Natural killer cell (primary cell): ENCODE measurements at regions not wholly inside any gene's neighbourhood (a gene's known extent, or its start where the extent isn't known, plus 50 kb on each side); places are given as distances from the start of the nearest gene placed in this dataset.

ENCODE experiments used
- ATAC-seq, 3 donors: fragments of 150-1000 bp in 2 of 3; fragments of 200-7000 bp in 1 of 3; cut with Tn5 transposase; 1 replicate in 1 of 3; 2 replicates in 2 of 3; pipeline ENCODE4 v1.10.0; 2021; ENCODE audit warnings: mild to moderate bottlenecking in 2 of 3, moderate library complexity in 2 of 3
- DNase-seq, 2 donors: peaks; one replicate each; pipeline versions ENCODE4 v3.0.0 to v3.0.0-alpha.2; 2013 to 2021; ENCODE audit warnings: mixed read lengths in 1 of 2
- H3K27ac ChIP-seq: one replicate; pipeline ENCODE4 v1.5.1; 2013; ENCODE audit warnings: mild to moderate bottlenecking, low read length
- H3K27me3 ChIP-seq: one replicate; pipeline ENCODE4 v1.6.1; 2013; ENCODE audit warnings: low read length; ENCODE audit not compliant: control insufficient read depth, insufficient read depth
- H3K36me3 ChIP-seq: one replicate; pipeline ENCODE4 v1.6.1; 2013; ENCODE audit warnings: low read length; ENCODE audit not compliant: control insufficient read depth, insufficient read depth
- H3K4me1 ChIP-seq: one replicate; pipeline ENCODE4 v1.6.1; 2013; ENCODE audit warnings: low read length; ENCODE audit not compliant: control insufficient read depth, insufficient read depth
- H3K4me3 ChIP-seq: one replicate; pipeline ENCODE4 v1.5.1; 2013; ENCODE audit warnings: low read length
- H3K9me3 ChIP-seq: one replicate; pipeline ENCODE4 v1.6.1; 2013; ENCODE audit warnings: low read length; ENCODE audit not compliant: control insufficient read depth, insufficient read depth
- H3K27ac Mint-ChIP-seq, 2 donors: one replicate each; pipeline ENCODE4 v1.8.0; 2022; ENCODE audit warnings: mild to moderate bottlenecking in 2 of 2, mixed read lengths in 2 of 2, moderate library complexity in 1 of 2
- H3K27me3 Mint-ChIP-seq, 2 donors: one replicate each; pipeline ENCODE4 v1.8.0; 2022; ENCODE audit warnings: low read depth in 2 of 2, mixed read lengths in 2 of 2
- H3K36me3 Mint-ChIP-seq: one replicate; pipeline ENCODE4 v1.8.0; 2022; ENCODE audit warnings: mixed read lengths
- H3K4me1 Mint-ChIP-seq, 2 donors: one replicate each; pipeline ENCODE4 v1.8.0; 2022; ENCODE audit warnings: mixed read lengths in 2 of 2
- H3K4me3 Mint-ChIP-seq: one replicate; pipeline ENCODE4 v1.8.0; 2022; ENCODE audit warnings: mild to moderate bottlenecking, moderate library complexity, mixed read lengths
- H3K9me3 Mint-ChIP-seq, 2 donors: one replicate each; pipeline ENCODE4 v1.8.0; 2022; ENCODE audit warnings: mixed read lengths in 2 of 2
- CTCF ChIP-seq: fragments of 200-600 bp; IDR thresholded peaks from one replicate; pipeline ENCODE4 v1.8.0; 2022; ENCODE audit warnings: antibody characterized with exemption
- WGBS: methylation state at CpG from one replicate; pipeline ENCODE4 v1.1.7; 2013; ENCODE audit warnings: missing lambda C conversion rate; ENCODE audit not compliant: insufficient coverage; 5-methylcytosine and 5-hydroxymethylcytosine counted together
- intact Hi-C: fragments of 100-400 bp; cut with micrococcal nuclease; formaldehyde crosslinking; loops from one replicate; pipeline ENCODE4 v1.14.2; 2022

DNA sequence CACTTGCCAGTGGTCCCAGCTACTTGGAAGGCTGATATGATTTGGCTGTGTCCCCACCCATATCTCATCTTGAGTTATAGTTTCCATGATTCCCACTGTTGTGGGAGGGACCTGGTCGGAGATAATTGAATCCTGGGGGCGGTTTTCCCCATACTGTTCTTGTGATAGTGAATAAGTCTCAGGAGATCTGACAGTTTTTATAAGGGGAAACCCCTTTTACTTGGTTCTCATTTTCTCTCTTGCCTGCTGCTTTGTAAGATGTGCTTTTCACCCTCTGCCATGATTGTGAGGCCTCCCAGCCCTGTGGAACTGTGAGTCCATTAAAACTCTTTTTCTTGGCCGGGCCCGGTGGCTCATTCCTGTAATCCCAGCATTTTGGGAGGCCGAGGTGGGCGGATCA is 265.4 kb upstream of the SPOPL start:
- Histone ChIP-seq H3K36me3 (no peaks in the 10 kb centered on the region), H3K4me1 (no peaks in the 10 kb centered on the region), H3K27ac (no peak overlapping the region), H3K9me3 (no peaks in the 10 kb centered on the region), H3K4me3 (no peak overlapping the region), H3K27me3 (no peaks in the 10 kb centered on the region)
- ATAC-seq (no peak), DNase-seq (no peak)
- no peaks in the 10 kb centered on the region for H3K27me3 Mint-ChIP-seq
- no peaks in the 10 kb centered on the region for H3K4me1 Mint-ChIP-seq
- no peak for TF ChIP-seq CTCF
- intact Hi-C loops: no loop called here
- no peaks in the 10 kb centered on the region for H3K36me3 Mint-ChIP-seq
- no peak overlapping the region for H3K4me3 Mint-ChIP-seq
- H3K27ac Mint-ChIP-seq: no peak overlapping the region
- 94% methylated on average over 4 of the region's 6 CpGs for WGBS
- H3K9me3 Mint-ChIP-seq: peaks cover 2 to 3% of the 10 kb centered on the region in 2 donors

GRCh38 chr2:138237667-138238384 is 263.7 kb upstream of the SPOPL start:
- Mint-ChIP-seq H3K4me1 (no peaks in the 10 kb centered on the region), H3K9me3 (peaks cover 3 to 6% of the 10 kb centered on the region in 2 donors), H3K4me3 (no peak overlapping the region), H3K36me3 (no peaks in the 10 kb centered on the region), H3K27ac (no peak overlapping the region), H3K27me3 (no peaks in the 10 kb centered on the region)
- no peak for ATAC-seq
- H3K36me3 ChIP-seq: no peaks in the 10 kb centered on the region
- no peak overlapping the region for H3K27ac ChIP-seq
- H3K4me3 ChIP-seq: no peak overlapping the region
- no peaks in the 10 kb centered on the region for H3K9me3 ChIP-seq
- no peaks in the 10 kb centered on the region for H3K4me1 ChIP-seq
- 25% methylated on average over 5 of the region's 5 CpGs for WGBS
- no peak for DNase-seq
- intact Hi-C loops: no loop called here
- no peak for TF ChIP-seq CTCF
- H3K27me3 ChIP-seq: no peaks in the 10 kb centered on the region

- no peaks in the 10 kb centered on the region for H3K9me3 ChIP-seq
- H3K36me3 Mint-ChIP-seq: no peaks in the 10 kb centered on the region
- peaks cover 3% of the 10 kb centered on the region in 2 donors for H3K9me3 Mint-ChIP-seq
- DNase-seq (no peak), ATAC-seq (no peak)
- no peaks in the 10 kb centered on the region for H3K4me1 ChIP-seq
- intact Hi-C loops: no loop called here
- no peak overlapping the region for H3K4me3 Mint-ChIP-seq
- H3K4me1 Mint-ChIP-seq: no peaks in the 10 kb centered on the region
- no peak overlapping the region for H3K4me3 ChIP-seq
- no peaks in the 10 kb centered on the region for H3K36me3 ChIP-seq
- H3K27me3 Mint-ChIP-seq: no peaks in the 10 kb centered on the region
- no peak for TF ChIP-seq CTCF
- no peak overlapping the region for H3K27ac ChIP-seq
- H3K27me3 ChIP-seq: no peaks in the 10 kb centered on the region
- H3K27ac Mint-ChIP-seq: no peak overlapping the region
These were observed 262.7 kb upstream of the SPOPL start for GRCh38 chr2:138238908-138239307.

DNA sequence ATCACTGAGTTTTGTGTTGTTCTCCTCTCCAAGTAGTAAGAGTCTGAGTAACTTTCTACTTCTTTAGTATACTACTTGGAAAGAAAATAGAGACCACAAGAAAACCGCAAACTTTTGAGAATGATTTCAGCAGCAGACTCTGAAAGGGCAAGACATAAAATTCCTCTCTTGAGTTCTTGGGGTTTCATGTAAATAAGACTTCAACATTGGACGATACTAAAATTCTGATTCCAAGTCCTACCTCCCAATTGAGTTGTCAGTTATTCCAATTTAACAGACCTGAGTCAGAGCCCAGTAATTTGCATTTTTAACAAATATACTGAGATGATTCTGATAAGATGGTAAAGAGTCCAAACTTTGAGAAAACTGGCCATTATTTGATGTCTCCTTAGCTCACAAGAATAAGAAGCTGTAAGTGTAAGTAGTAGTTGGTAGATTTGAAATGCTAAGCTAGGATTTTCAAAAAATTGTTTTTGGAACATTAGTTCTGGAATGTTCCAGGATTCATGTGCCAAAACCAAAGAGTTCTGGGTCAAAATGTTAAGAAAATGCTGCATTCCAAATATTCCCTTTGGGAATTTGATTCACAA is 261.6 kb upstream of the SPOPL start:
- no peak overlapping the region for H3K27ac Mint-ChIP-seq
- no peaks in the 10 kb centered on the region for H3K27me3 Mint-ChIP-seq
- H3K36me3 Mint-ChIP-seq: no peaks in the 10 kb centered on the region
- Histone ChIP-seq H3K27ac (no peak overlapping the region), H3K27me3 (no peaks in the 10 kb centered on the region), H3K9me3 (no peaks in the 10 kb centered on the region), H3K36me3 (no peaks in the 10 kb centered on the region), H3K4me3 (no peak overlapping the region), H3K4me1 (no peaks in the 10 kb centered on the region)
- no peak for ATAC-seq
- no peak for DNase-seq
- H3K9me3 Mint-ChIP-seq: peaks cover 3% of the 10 kb centered on the region in 2 donors
- TF ChIP-seq CTCF: no peak
- H3K4me3 Mint-ChIP-seq: no peak overlapping the region
- intact Hi-C loops: no loop called here
- no peaks in the 10 kb centered on the region for H3K4me1 Mint-ChIP-seq
- WGBS: 94% methylated on average over 2 of the region's 2 CpGs
